ENCODE measurements at regions not wholly inside any gene's neighbourhood (a gene's known extent, or its start where the extent isn't known, plus 50 kb on each side); places are given as distances from the start of the nearest gene placed in this dataset.

- Mint-ChIP-seq H3K4me1 (ENCODE audit: low read depth) (peaks cover 25% of the 10 kb centered on the region), H3K27ac (no peak overlapping the region), H3K27me3 (ENCODE audit: insufficient read depth) (no peaks in the 10 kb centered on the region; the same call in 1 of the 2 replicates), H3K9me3 (no peaks in the 10 kb centered on the region), H3K36me3 (ENCODE audit: low read depth) (peaks cover 9% of the 10 kb centered on the region), H3K4me3 (no peak overlapping the region)
- DNase-seq: no peak
- TF ChIP-seq CTCF (IDR thresholded peaks at IDR 0.05): no peak
Observed at GRCh38 chr19:5290336-5291262, 50.0 kb downstream of the PTPRS start.

- peak; percentile 15; the same call in 1 of the 2 replicates for TF ChIP-seq CTCF (IDR thresholded peaks at IDR 0.05)
- H3K36me3 Mint-ChIP-seq (ENCODE audit: low read depth): peaks cover 19% of the 10 kb centered on the region
- peaks cover 2% of the 10 kb centered on the region for H3K27me3 Mint-ChIP-seq (ENCODE audit: insufficient read depth)
- no peak overlapping the region for H3K27ac Mint-ChIP-seq
- H3K4me1 Mint-ChIP-seq (ENCODE audit: low read depth): peaks cover 25% of the 10 kb centered on the region
- no peaks in the 10 kb centered on the region for H3K9me3 Mint-ChIP-seq
- DNase-seq: no peak
- no peak overlapping the region for H3K4me3 Mint-ChIP-seq
Observed at GRCh38 chr19:5289060-5289990, 51.3 kb downstream of the PTPRS start.

- no peak for TF ChIP-seq CTCF (IDR thresholded peaks at IDR 0.05)
- Mint-ChIP-seq H3K27me3 (ENCODE audit: insufficient read depth) (peaks cover 2% of the 10 kb centered on the region), H3K36me3 (ENCODE audit: low read depth) (peaks cover 19% of the 10 kb centered on the region), H3K4me3 (no peak overlapping the region), H3K27ac (no peak overlapping the region), H3K9me3 (no peaks in the 10 kb centered on the region), H3K4me1 (ENCODE audit: low read depth) (peaks cover 25% of the 10 kb centered on the region)
- no peak for DNase-seq
Observed at GRCh38 chr19:5288347-5288739, 52.3 kb downstream of the PTPRS start.

GRCh38 chr19:5287066-5287465 is 53.5 kb downstream of the PTPRS start:
- Mint-ChIP-seq H3K9me3 (no peaks in the 10 kb centered on the region), H3K27ac (no peak overlapping the region; the same call in 1 of the 2 replicates), H3K4me1 (ENCODE audit: low read depth) (peaks cover 24% of the 10 kb centered on the region), H3K4me3 (no peak overlapping the region), H3K27me3 (ENCODE audit: insufficient read depth) (peaks cover 2% of the 10 kb centered on the region), H3K36me3 (ENCODE audit: low read depth) (peaks cover 19% of the 10 kb centered on the region)
- no peak for TF ChIP-seq CTCF (IDR thresholded peaks at IDR 0.05)
- DNase-seq: no peak

- Mint-ChIP-seq H3K27me3 (ENCODE audit: insufficient read depth) (peaks cover 2% of the 10 kb centered on the region; the same call in 1 of the 2 replicates), H3K9me3 (no peaks in the 10 kb centered on the region), H3K36me3 (ENCODE audit: low read depth) (peaks cover 19% of the 10 kb centered on the region), H3K4me3 (no peak overlapping the region), H3K27ac (no peak overlapping the region), H3K4me1 (ENCODE audit: low read depth) (peaks cover 19% of the 10 kb centered on the region)
- no peak for DNase-seq
- no peak for TF ChIP-seq CTCF (IDR thresholded peaks at IDR 0.05)
Observed at GRCh38 chr19:5286465-5287029, 54.1 kb downstream of the PTPRS start.
